ENCODE measurements at regions not wholly inside any gene's neighbourhood (a gene's known extent, or its start where the extent isn't known, plus 50 kb on each side); places are given as distances from the start of the nearest gene placed in this dataset.

DNA sequence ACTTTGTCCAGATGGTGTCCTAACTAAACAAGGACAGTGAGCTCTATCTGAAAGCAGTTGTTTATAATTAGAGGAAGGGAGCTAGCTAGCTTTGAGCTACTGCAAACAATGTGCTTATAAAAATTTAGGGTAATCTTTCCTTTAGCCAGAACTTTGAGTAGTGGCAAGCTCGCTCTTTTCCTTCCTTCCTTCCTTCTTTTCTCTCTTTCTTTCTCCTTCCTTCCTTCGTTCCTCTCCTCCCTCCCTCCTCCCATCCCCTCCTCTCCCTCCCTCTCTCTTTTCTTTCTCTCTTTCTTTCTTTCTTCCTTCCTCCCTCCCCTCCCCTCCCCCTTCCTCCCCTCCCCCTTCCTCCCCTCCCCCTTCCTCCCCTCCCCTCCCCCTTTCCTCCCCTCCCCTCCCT is 520.1 kb downstream of the INHBA start:
- TF ChIP-seq, protein P1, sequence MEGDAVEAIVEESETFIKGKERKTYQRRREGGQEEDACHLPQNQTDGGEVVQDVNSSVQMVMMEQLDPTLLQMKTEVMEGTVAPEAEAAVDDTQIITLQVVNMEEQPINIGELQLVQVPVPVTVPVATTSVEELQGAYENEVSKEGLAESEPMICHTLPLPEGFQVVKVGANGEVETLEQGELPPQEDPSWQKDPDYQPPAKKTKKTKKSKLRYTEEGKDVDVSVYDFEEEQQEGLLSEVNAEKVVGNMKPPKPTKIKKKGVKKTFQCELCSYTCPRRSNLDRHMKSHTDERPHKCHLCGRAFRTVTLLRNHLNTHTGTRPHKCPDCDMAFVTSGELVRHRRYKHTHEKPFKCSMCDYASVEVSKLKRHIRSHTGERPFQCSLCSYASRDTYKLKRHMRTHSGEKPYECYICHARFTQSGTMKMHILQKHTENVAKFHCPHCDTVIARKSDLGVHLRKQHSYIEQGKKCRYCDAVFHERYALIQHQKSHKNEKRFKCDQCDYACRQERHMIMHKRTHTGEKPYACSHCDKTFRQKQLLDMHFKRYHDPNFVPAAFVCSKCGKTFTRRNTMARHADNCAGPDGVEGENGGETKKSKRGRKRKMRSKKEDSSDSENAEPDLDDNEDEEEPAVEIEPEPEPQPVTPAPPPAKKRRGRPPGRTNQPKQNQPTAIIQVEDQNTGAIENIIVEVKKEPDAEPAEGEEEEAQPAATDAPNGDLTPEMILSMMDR (IDR thresholded peaks at IDR 0.05) = no peak
- no peak for TF ChIP-seq POLR2A (IDR thresholded peaks at IDR 0.05)

Data from right lobe of liver (tissue), 4 donors.